ENCODE measurements at regions not wholly inside any gene's neighbourhood (a gene's known extent, or its start where the extent isn't known, plus 50 kb on each side); places are given as distances from the start of the nearest gene placed in this dataset.

- TF ChIP-seq POLR2AphosphoS5 (IDR thresholded peaks at IDR 0.05; ENCODE audit: low read depth, low read length): no peak
- no peak for TF ChIP-seq POLR2A (IDR thresholded peaks at IDR 0.05; ENCODE audit: low read depth, low read length)
- TF ChIP-seq TAF1 (IDR thresholded peaks at IDR 0.05; ENCODE audit: borderline replicate concordance, low read depth, low read length): no peak
These were observed 234.0 kb upstream of the MAP2 start for GRCh38 chr2:209189893-209190292.

Measured in GM12892 (cell line).